AG04449 (cell line): ENCODE measurements at regions not wholly inside any gene's neighbourhood (a gene's known extent, or its start where the extent isn't known, plus 50 kb on each side); places are given as distances from the start of the nearest gene placed in this dataset.

Source experiments
- CTCF ChIA-PET: fragments of 350-600 bp; formaldehyde crosslinking; extraction: SDS; loops from one replicate; lab custom pipeline; 2021; ENCODE audit warnings: antibody characterized with exemption; lab: Yijun Ruan, JAX
- POLR2A ChIA-PET: fragments of 400-600, 350-600 bp; formaldehyde crosslinking; extraction: SDS; loops from one replicate; lab custom pipeline; 2020; ENCODE audit warnings: antibody characterized with exemption, inconsistent platforms; lab: Yijun Ruan, JAX
- DNase-seq: peaks from one replicate; pipeline ENCODE4 v3.0.0-alpha.2; 2010; ENCODE audit warnings: low read depth, low spot score
- H3K4me3 ChIP-seq: 2 replicates; pipeline ENCODE4 v1.5.1; 2011; ENCODE audit warnings: low read depth, mild to moderate bottlenecking, control low read depth, low read length
- TF ChIP-seq, protein P1 (sequence below): IDR thresholded peaks from one replicate; pipeline ENCODE4 v1.5.1; 2011; ENCODE audit warnings: mild to moderate bottlenecking, moderate library complexity, low read length, control low read depth, inconsistent platforms; ENCODE audit not compliant: insufficient read depth; ENCODE audit errors: missing control alignments

DNA sequence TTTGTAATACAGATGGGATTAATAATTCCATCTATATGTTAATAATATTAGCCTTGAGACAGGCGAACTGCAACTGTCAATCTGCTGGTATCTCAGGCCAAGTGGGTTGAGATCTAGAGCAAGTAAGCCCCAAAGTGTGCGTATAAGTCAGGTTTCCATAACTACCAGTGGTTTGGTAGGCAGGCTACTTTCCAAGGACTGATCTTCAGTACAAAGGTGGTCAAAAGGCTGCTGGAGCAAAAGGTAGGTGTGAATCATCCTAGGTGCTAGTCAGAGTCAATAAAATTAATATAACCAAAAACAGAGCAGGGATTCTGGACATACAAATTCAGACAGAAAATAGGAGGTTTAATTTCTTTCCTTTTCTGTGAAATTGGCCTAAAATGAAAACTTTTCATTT lies 328.0 kb downstream of the TGFB2 start:
- DNase-seq, result no peak
- TF ChIP-seq, protein P1, sequence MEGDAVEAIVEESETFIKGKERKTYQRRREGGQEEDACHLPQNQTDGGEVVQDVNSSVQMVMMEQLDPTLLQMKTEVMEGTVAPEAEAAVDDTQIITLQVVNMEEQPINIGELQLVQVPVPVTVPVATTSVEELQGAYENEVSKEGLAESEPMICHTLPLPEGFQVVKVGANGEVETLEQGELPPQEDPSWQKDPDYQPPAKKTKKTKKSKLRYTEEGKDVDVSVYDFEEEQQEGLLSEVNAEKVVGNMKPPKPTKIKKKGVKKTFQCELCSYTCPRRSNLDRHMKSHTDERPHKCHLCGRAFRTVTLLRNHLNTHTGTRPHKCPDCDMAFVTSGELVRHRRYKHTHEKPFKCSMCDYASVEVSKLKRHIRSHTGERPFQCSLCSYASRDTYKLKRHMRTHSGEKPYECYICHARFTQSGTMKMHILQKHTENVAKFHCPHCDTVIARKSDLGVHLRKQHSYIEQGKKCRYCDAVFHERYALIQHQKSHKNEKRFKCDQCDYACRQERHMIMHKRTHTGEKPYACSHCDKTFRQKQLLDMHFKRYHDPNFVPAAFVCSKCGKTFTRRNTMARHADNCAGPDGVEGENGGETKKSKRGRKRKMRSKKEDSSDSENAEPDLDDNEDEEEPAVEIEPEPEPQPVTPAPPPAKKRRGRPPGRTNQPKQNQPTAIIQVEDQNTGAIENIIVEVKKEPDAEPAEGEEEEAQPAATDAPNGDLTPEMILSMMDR, result no peak
- CTCF ChIA-PET, result no interaction called here
- POLR2A ChIA-PET, result interaction anchor here (0.6 kb wide), 1 partner anchor 16 kb away, joined by 3 read pairs; no protein-coding TSS in a partner anchor
- no peak overlapping the region for H3K4me3 ChIP-seq

GRCh38 chr1:218674280-218674773 lies 329.2 kb downstream of the TGFB2 start:
- peak; percentile 64 for DNase-seq
- H3K4me3 ChIP-seq, result no peak overlapping the region
- TF ChIP-seq, protein P1, result no peak
- POLR2A ChIA-PET, result interaction anchor here (1.1 kb wide), 1 partner anchor 32 kb away, joined by 4 read pairs; no protein-coding TSS in a partner anchor
- CTCF ChIA-PET, result no interaction called here

DNA sequence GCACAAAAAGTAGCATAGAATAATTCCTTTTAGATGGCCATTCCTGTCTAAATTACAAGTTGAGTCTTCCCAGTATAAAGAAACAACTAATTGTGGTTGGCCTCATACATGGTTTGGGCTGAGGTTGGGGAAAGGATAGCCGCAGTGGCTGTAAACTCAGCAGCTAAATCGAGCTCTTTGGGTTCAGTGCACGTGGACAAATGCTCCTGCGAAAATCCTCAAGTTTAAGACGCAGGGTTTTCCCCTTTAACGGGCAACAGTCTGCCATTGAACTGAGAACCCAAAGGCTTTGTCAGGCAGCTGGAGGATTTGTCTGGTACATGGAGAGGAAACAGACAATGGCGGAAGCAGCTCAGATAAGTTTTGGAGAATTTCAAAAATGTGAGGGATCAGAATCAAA lies 331.9 kb downstream of the TGFB2 start:
- no peak for DNase-seq
- TF ChIP-seq, protein P1, result no peak
- ChIA-PET POLR2A (no interaction called here), CTCF (interaction anchor here (0.9 to 1.6 kb wide), 3 partner anchors 9 to 390 kb away, joined by 3 to 5 read pairs (median 3); no protein-coding TSS in a partner anchor)
- H3K4me3 ChIP-seq, result no peak overlapping the region

- ChIA-PET POLR2A (interaction anchor here (0.8 to 0.9 kb wide), 2 partner anchors 26 to 334 kb away, joined by 3 to 9 read pairs; partner anchors contain the start of gene TGFB2), CTCF (no interaction called here)
- TF ChIP-seq, protein P1, result no peak
- no peak for DNase-seq
- no peak overlapping the region for H3K4me3 ChIP-seq
Observed at GRCh38 chr1:218679391-218679790, 334.3 kb downstream of the TGFB2 start.

- ChIA-PET POLR2A (no interaction called here), CTCF (no interaction called here)
- H3K4me3 ChIP-seq, result no peak overlapping the region
- TF ChIP-seq, protein P1, result no peak
- DNase-seq, result no peak
Observed at GRCh38 chr1:218679988-218680748, 335.0 kb downstream of the TGFB2 start.

DNA sequence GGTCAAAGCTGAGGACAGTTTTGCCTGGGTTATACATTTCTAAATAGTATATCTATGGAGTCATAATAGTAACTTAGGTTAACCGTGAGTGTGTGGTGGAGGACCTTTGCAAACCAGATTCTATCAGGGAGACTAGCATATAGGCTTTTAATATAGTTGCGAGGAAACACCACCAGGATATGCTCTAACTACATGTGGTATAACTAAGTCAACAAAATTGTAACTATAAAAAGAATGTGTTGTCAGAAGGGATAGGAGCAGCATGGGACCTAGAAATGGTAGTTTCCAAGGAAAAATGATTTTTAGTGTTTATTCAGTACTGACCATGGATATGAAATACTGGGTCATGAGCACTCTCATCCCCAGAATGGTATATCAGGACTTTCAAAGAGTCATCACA lies 338.1 kb downstream of the TGFB2 start:
- TF ChIP-seq, protein P1, result no peak

More for the DNA sequence above, 338.1 kb downstream of the TGFB2 start:
- DNase-seq, result no peak
- no peak overlapping the region for H3K4me3 ChIP-seq
- ChIA-PET POLR2A (interaction anchor here (0.6 kb wide), 1 partner anchor 201 kb away, joined by 3 read pairs; no protein-coding TSS in a partner anchor), CTCF (interaction anchor here (1.0 to 3.4 kb wide), 4 partner anchors 10 to 525 kb away, joined by 3 to 14 read pairs (median 4); no protein-coding TSS in a partner anchor)
